ENCODE measurements at regions not wholly inside any gene's neighbourhood (a gene's known extent, or its start where the extent isn't known, plus 50 kb on each side); places are given as distances from the start of the nearest gene placed in this dataset.

- no peak for DNase-seq
Measured at GRCh38 chr9:16315720-16316119, 554.8 kb downstream of the BNC2 start.

- DNase-seq = no peak
Measured at GRCh38 chr9:16316456-16316855, 554.0 kb downstream of the BNC2 start.

GRCh38 chr9:16316911-16317817 is 553.3 kb downstream of the BNC2 start:
- no peak for DNase-seq

GRCh38 chr9:16318516-16319060 is 551.9 kb downstream of the BNC2 start:
- no peak for DNase-seq

GRCh38 chr9:16319646-16320045 is 550.8 kb downstream of the BNC2 start:
- DNase-seq = no peak

- DNase-seq = no peak
Measured at GRCh38 chr9:16320338-16320902, 550.0 kb downstream of the BNC2 start.

- no peak for DNase-seq
Measured at GRCh38 chr9:16321461-16322119, 548.9 kb downstream of the BNC2 start.

GRCh38 chr9:16322849-16323248 is 547.6 kb downstream of the BNC2 start:
- DNase-seq = no peak

GRCh38 chr9:16325966-16326365 is 544.5 kb downstream of the BNC2 start:
- no peak for DNase-seq

GRCh38 chr9:16328349-16328748 is 542.1 kb downstream of the BNC2 start:
- DNase-seq = no peak

- DNase-seq = no peak
Measured at GRCh38 chr9:16329671-16330113, 540.8 kb downstream of the BNC2 start.

GRCh38 chr9:16331031-16331430 is 539.4 kb downstream of the BNC2 start:
- no peak for DNase-seq

GRCh38 chr9:16331527-16331926 is 538.9 kb downstream of the BNC2 start:
- no peak for DNase-seq

- DNase-seq = no peak
Measured at GRCh38 chr9:16333691-16334090, 536.8 kb downstream of the BNC2 start.

GRCh38 chr9:16335788-16336580 is 534.5 kb downstream of the BNC2 start:
- DNase-seq = no peak

- no peak for DNase-seq
Measured at GRCh38 chr9:16336833-16337232, 533.6 kb downstream of the BNC2 start.

GRCh38 chr9:16337322-16338029 is 533.0 kb downstream of the BNC2 start:
- DNase-seq = no peak

- DNase-seq = no peak
Measured at GRCh38 chr9:16341177-16341576, 529.3 kb downstream of the BNC2 start.

GRCh38 chr9:16342246-16343020 is 528.0 kb downstream of the BNC2 start:
- DNase-seq = no peak

- no peak for DNase-seq
Measured at GRCh38 chr9:16343249-16344237, 526.9 kb downstream of the BNC2 start.

All from NCI-H187 (cell line).